Osteoblast (primary cell): ENCODE measurements at regions not wholly inside any gene's neighbourhood (a gene's known extent, or its start where the extent isn't known, plus 50 kb on each side); places are given as distances from the start of the nearest gene placed in this dataset.
"Not testable (repeated sequence)": the region's sequence is repeated elsewhere in the genome, so short reads cannot be mapped to it uniquely, and the experiment has no call there.

Experiments used
- DNase-seq: peaks from one replicate; pipeline ENCODE4 v3.0.0; 2011; ENCODE audit warnings: low spot score, mixed read lengths; ENCODE audit not compliant: insufficient read length; ENCODE audit errors: missing footprints
- H2AFZ ChIP-seq: 2 replicates; pipeline ENCODE4 v1.6.0; 2011; ENCODE audit warnings: mild to moderate bottlenecking, low read length
- H3K27ac ChIP-seq: 2 replicates; pipeline ENCODE4 v1.5.1; 2011; ENCODE audit warnings: mild to moderate bottlenecking, low read depth, low read length, moderate library complexity
- H3K27me3 ChIP-seq: 2 replicates; pipeline ENCODE4 v1.6.0; 2012; ENCODE audit warnings: mild to moderate bottlenecking, control low read depth, inconsistent platforms, low read length, moderate library complexity; ENCODE audit not compliant: insufficient read depth
- H3K36me3 ChIP-seq: 2 replicates; pipeline ENCODE4 v1.5.1; 2011; ENCODE audit warnings: mild to moderate bottlenecking, low read length, control low read depth, moderate library complexity; ENCODE audit not compliant: insufficient read depth
- H3K4me1 ChIP-seq: 2 replicates; pipeline ENCODE4 v1.5.1; 2011; ENCODE audit warnings: mild to moderate bottlenecking, low read length, control low read depth, moderate library complexity; ENCODE audit not compliant: insufficient read depth
- H3K4me2 ChIP-seq: 2 replicates; pipeline ENCODE4 v1.6.0; 2011; ENCODE audit warnings: mild to moderate bottlenecking, low read length; ENCODE audit not compliant: insufficient read depth
- H3K4me3 ChIP-seq: fragments of 200-600 bp; sonication (generic); 3 replicates; pipeline ENCODE4 v1.5.1; 2012; ENCODE audit warnings: mild to moderate bottlenecking, low read length, inconsistent platforms; ENCODE audit not compliant: insufficient read depth
- H3K79me2 ChIP-seq: 2 replicates; pipeline ENCODE4 v1.6.0; 2012; ENCODE audit warnings: mild to moderate bottlenecking, low read length, control low read depth, inconsistent platforms; ENCODE audit not compliant: insufficient read depth
- H3K9me3 ChIP-seq: 2 replicates; pipeline ENCODE4 v1.5.1; 2011; ENCODE audit warnings: low read depth, low read length, control low read depth
- H4K20me1 ChIP-seq: 2 replicates; pipeline ENCODE4 v1.6.0; 2012; ENCODE audit warnings: mild to moderate bottlenecking, low read length, control low read depth; ENCODE audit not compliant: insufficient read depth
- TF ChIP-seq, protein P1 (sequence below): IDR thresholded peaks from 2 replicates; pipeline ENCODE4 v1.5.1; 2011; ENCODE audit warnings: mild to moderate bottlenecking, low read depth, low read length, moderate library complexity; ENCODE audit errors: extremely low read depth

DNA sequence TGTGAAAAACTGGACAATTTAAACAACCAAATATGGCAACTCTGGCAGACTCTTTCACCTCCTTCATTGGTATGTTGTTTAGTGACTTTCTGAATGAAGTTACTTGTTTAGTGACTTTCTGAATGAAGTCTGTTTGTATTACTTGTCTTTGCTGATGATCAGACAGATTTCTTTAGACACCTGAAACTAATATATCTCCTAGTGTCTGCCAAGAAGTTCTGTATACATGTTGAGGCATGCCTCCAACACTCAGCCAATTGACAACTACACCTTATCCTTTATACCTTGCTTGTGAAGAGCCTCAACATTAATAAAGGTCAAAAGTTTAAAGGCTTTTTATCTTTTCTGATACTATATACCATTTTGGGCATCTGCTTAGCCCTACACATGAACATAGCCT is 725.4 kb upstream of the EPHA7 start:
- Histone ChIP-seq H3K36me3 (no peaks in the 10 kb centered on the region), H3K9me3 (no peaks in the 10 kb centered on the region), H3K4me3 (no peak overlapping the region), H3K27me3 (no peaks in the 10 kb centered on the region), H3K79me2 (no peaks in the 10 kb centered on the region), H3K27ac (no peak overlapping the region), H4K20me1 (no peaks in the 10 kb centered on the region), H2AFZ (no peak overlapping the region), H3K4me2 (no peak overlapping the region), H3K4me1 (no peaks in the 10 kb centered on the region)
- no peak for DNase-seq
- TF ChIP-seq, protein P1, sequence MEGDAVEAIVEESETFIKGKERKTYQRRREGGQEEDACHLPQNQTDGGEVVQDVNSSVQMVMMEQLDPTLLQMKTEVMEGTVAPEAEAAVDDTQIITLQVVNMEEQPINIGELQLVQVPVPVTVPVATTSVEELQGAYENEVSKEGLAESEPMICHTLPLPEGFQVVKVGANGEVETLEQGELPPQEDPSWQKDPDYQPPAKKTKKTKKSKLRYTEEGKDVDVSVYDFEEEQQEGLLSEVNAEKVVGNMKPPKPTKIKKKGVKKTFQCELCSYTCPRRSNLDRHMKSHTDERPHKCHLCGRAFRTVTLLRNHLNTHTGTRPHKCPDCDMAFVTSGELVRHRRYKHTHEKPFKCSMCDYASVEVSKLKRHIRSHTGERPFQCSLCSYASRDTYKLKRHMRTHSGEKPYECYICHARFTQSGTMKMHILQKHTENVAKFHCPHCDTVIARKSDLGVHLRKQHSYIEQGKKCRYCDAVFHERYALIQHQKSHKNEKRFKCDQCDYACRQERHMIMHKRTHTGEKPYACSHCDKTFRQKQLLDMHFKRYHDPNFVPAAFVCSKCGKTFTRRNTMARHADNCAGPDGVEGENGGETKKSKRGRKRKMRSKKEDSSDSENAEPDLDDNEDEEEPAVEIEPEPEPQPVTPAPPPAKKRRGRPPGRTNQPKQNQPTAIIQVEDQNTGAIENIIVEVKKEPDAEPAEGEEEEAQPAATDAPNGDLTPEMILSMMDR, result no peak

DNA sequence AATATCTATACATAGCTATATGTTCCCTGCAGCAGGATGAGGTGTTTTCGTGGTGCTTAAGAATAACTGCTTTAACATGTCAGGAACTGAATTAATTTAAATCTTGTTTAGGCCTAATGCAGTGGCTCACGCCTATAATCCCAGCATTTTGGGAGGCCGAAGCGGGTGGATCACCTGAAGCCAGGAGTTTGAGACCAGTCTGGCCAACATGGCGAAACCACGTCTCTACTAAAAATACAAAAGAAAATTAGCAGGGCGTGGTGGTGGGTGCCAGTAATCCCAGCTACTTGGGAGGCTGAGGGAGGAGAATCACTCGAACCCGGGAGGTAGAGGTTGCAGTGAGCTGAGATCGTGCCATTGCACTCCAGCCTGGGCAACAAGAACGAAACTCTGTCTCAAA is 717.8 kb upstream of the EPHA7 start:
- H3K27me3 ChIP-seq, H3K79me2 ChIP-seq, DNase-seq: not testable (repeated sequence)

DNA sequence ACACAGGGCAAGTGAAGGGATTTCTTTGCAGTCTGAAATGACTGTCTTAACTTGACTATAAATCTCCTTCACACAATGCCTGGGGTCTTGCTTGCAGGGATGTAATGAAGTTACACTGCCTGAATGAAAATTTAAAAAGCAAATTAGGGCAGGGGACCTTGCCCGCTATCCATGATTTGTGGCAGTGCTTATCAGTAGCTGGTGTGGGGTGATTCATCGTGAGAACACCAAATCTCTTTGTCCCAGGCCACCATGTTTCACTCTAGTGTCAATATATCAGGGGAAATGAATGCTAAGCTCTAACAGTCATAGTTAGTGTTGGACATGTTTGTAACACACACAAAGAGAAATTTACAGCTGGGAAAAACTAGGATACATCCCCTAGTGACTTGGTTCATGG is 713.7 kb upstream of the EPHA7 start:
- no peaks in the 10 kb centered on the region for H3K36me3 ChIP-seq
- DNase-seq, result no peak
- no peaks in the 10 kb centered on the region for H3K27me3 ChIP-seq

More for the DNA sequence above, 717.8 kb upstream of the EPHA7 start:
- not testable (repeated sequence) for H3K4me2 ChIP-seq, H3K9me3 ChIP-seq, H4K20me1 ChIP-seq, H3K27ac ChIP-seq, H3K36me3 ChIP-seq, H2AFZ ChIP-seq, H3K4me3 ChIP-seq, H3K4me1 ChIP-seq

GRCh38 chr6:94131271-94131670 is 711.9 kb upstream of the EPHA7 start:
- Histone ChIP-seq H3K4me1 (no peaks in the 10 kb centered on the region), H3K4me2 (no peak overlapping the region), H2AFZ (no peak overlapping the region), H3K4me3 (no peak overlapping the region), H3K9me3 (no peaks in the 10 kb centered on the region), H3K27ac (no peak overlapping the region), H3K79me2 (no peaks in the 10 kb centered on the region), H3K27me3 (no peaks in the 10 kb centered on the region), H4K20me1 (no peaks in the 10 kb centered on the region), H3K36me3 (no peaks in the 10 kb centered on the region)
- no peak for DNase-seq
- TF ChIP-seq, protein P1, result no peak

More for the DNA sequence above, 713.7 kb upstream of the EPHA7 start:
- Histone ChIP-seq H3K9me3 (no peaks in the 10 kb centered on the region), H3K4me2 (no peak overlapping the region), H3K27ac (no peak overlapping the region), H3K79me2 (no peaks in the 10 kb centered on the region), H2AFZ (no peak overlapping the region), H3K4me3 (no peak overlapping the region), H3K4me1 (no peaks in the 10 kb centered on the region), H4K20me1 (no peaks in the 10 kb centered on the region)
- TF ChIP-seq, protein P1, result no peak
